Endothelial cell of umbilical vein (primary cell): ENCODE measurements at regions not wholly inside any gene's neighbourhood (a gene's known extent, or its start where the extent isn't known, plus 50 kb on each side); places are given as distances from the start of the nearest gene placed in this dataset.
"Not testable (repeated sequence)": the region's sequence is repeated elsewhere in the genome, so short reads cannot be mapped to it uniquely, and the experiment has no call there.

Experiments
- BruUV-seq: library from RNA; stranded (reverse); fragments of 400-500 nt; replicated peaks from 2 replicates; lab custom pipeline; 2021; lab: Mats Ljungman, UMichigan
- CTCF ChIA-PET: fragments of 300-600, 350-600 bp; sonication (Branson Sonifier 250); formaldehyde crosslinking; loops from one replicate; lab custom pipeline; 2021; ENCODE audit warnings: antibody characterized with exemption, inconsistent platforms; lab: Charles Lee
- POLR2A ChIA-PET: fragments of 300-600, 350-600 bp; sonication (Branson Sonifier 250); formaldehyde crosslinking; loops from one replicate; lab custom pipeline; 2021; ENCODE audit warnings: antibody characterized with exemption, inconsistent platforms; lab: Charles Lee
- DNase-seq: peaks from one replicate; pipeline ENCODE4 v3.0.0-alpha.2; 2011; ENCODE audit warnings: low read depth, low spot score
- FAIRE-seq: peaks from 2 replicates; lab custom pipeline; 2011; peaks lifted over from hg19 to GRCh38; lab: Jason Lieb, UNC
- H2AFZ ChIP-seq: 2 replicates; pipeline ENCODE4 v1.6.0; 2012; ENCODE audit warnings: low read depth, low read length, control low read depth, inconsistent platforms
- H3K27ac ChIP-seq: 2 replicates; pipeline ENCODE4 v1.5.1; 2011; ENCODE audit warnings: low read depth, mild to moderate bottlenecking, control low read depth, low read length, moderate library complexity; ENCODE audit not compliant: insufficient read depth
- H3K27me3 ChIP-seq, 2 experiments: 2 replicates each; pipeline versions ENCODE4 v1.6.0 to v1.6.1; 2011; ENCODE audit warnings: low read length in 2 of 2, mixed read lengths in 1 of 2; ENCODE audit not compliant: control insufficient read depth in 2 of 2, insufficient read depth in 2 of 2
- H3K36me3 ChIP-seq, 2 experiments: 2 replicates in 1 of 2; 3 replicates in 1 of 2; pipeline ENCODE4 v1.5.1; 2011; ENCODE audit warnings: low read length in 2 of 2, mild to moderate bottlenecking in 1 of 2, moderate library complexity in 1 of 2; ENCODE audit not compliant: control insufficient read depth in 2 of 2, insufficient read depth in 2 of 2; ENCODE audit errors: extremely low read depth in 1 of 2
- H3K4me1 ChIP-seq: 3 replicates; pipeline ENCODE4 v1.5.1; 2011; ENCODE audit warnings: mild to moderate bottlenecking, low read length; ENCODE audit not compliant: control insufficient read depth, insufficient read depth; ENCODE audit errors: extremely low read depth
- H3K4me2 ChIP-seq: 2 replicates; pipeline ENCODE4 v1.6.1; 2011; ENCODE audit warnings: low read length, control low read depth, mixed read lengths; ENCODE audit not compliant: insufficient read depth
- H3K4me3 ChIP-seq, 3 experiments: fragments of 200-600 bp in 1 of 3; sonication (generic), shearing (Covaris generic) in 1 of 3; replicated peaks in 1 of 3; 2 replicates each; pipeline ENCODE4 v1.5.1; 2011 to 2016; ENCODE audit warnings: control low read depth in 3 of 3, low read length in 3 of 3, mild to moderate bottlenecking in 2 of 3, inconsistent platforms in 1 of 3, low read depth in 1 of 3, moderate library complexity in 1 of 3; ENCODE audit not compliant: insufficient read depth in 1 of 3
- H3K79me2 ChIP-seq: 2 replicates; pipeline ENCODE4 v1.6.0; 2012; ENCODE audit warnings: low read length, inconsistent platforms; ENCODE audit not compliant: control insufficient read depth, insufficient read depth
- H3K9ac ChIP-seq: replicated peaks from 2 replicates; pipeline ENCODE3; 2011; ENCODE audit warnings: low read length, control low read depth; ENCODE audit not compliant: insufficient read depth; ENCODE audit errors: extremely low read depth
- H3K9me1 ChIP-seq: replicated peaks from 3 replicates; pipeline ENCODE4 v1.6.0; 2011; ENCODE audit warnings: mild to moderate bottlenecking, low read length; ENCODE audit not compliant: control insufficient read depth, insufficient read depth; ENCODE audit errors: extremely low read depth
- H3K9me3 ChIP-seq: replicated peaks from 2 replicates; pipeline ENCODE4 v1.5.1; 2012; ENCODE audit warnings: low read length, inconsistent platforms; ENCODE audit not compliant: control insufficient read depth, insufficient read depth
- H4K20me1 ChIP-seq: replicated peaks from 2 replicates; pipeline ENCODE3; 2011; ENCODE audit warnings: mild to moderate bottlenecking, low read length; ENCODE audit not compliant: control insufficient read depth, insufficient read depth; ENCODE audit errors: extremely low read depth
- EZH2 ChIP-seq: IDR thresholded peaks from 2 replicates; pipeline ENCODE4 v1.6.1; 2012; ENCODE audit warnings: borderline replicate concordance, low read depth, mild to moderate bottlenecking, moderate library complexity, low read length, inconsistent platforms; ENCODE audit not compliant: severe bottlenecking
- FOS ChIP-seq: IDR thresholded peaks from 2 replicates; pipeline ENCODE4 v1.6.1; 2011; ENCODE audit warnings: mild to moderate bottlenecking, low read length, moderate library complexity, borderline replicate concordance; ENCODE audit not compliant: insufficient read depth
- GATA2 ChIP-seq: IDR thresholded peaks from 2 replicates; pipeline ENCODE4 v1.7.0; 2011; ENCODE audit warnings: low read depth, mild to moderate bottlenecking, moderate library complexity, mixed read lengths, low read length; ENCODE audit not compliant: insufficient read length, insufficient read depth
- JUN ChIP-seq: IDR thresholded peaks from 2 replicates; pipeline ENCODE4 v1.6.1; 2011; ENCODE audit warnings: borderline replicate concordance, low read depth; ENCODE audit not compliant: insufficient read length, insufficient read depth
- MYC ChIP-seq: IDR thresholded peaks from one replicate; pipeline ENCODE4 v1.6.1; 2011; ENCODE audit warnings: mild to moderate bottlenecking, low read depth, low read length
- POLR2A ChIP-seq: IDR thresholded peaks from 2 replicates; pipeline ENCODE4 v1.6.1; 2012; ENCODE audit warnings: low read depth, mild to moderate bottlenecking, control low read depth, low read length
- POLR2AphosphoS5 ChIP-seq: IDR thresholded peaks from 2 replicates; pipeline ENCODE4 v1.6.1; 2012; ENCODE audit warnings: low read depth, mild to moderate bottlenecking, control low read depth, low read length, moderate library complexity; ENCODE audit not compliant: insufficient read depth
- dilution Hi-C: fragments of 300-500 bp; cut with MboI; formaldehyde crosslinking; loops from one replicate; pipeline ENCODE4 v1.15.0; 2019; ENCODE audit warnings: low sequenced_read_pairs; ENCODE audit not compliant: extremely low pct_ligation_motif_present
- intact Hi-C: fragments of 100-400 bp; cut with micrococcal nuclease; formaldehyde crosslinking; loops from one replicate; pipeline ENCODE4 v1.10.0; 2022
- TF ChIP-seq, protein P1 (sequence below): IDR thresholded peaks from 2 replicates; pipeline ENCODE4 v1.6.1; 2011; ENCODE audit not compliant: insufficient read depth, insufficient read length
- TF ChIP-seq, protein P2 (sequence below), 2 donors: IDR thresholded peaks; 1 replicate in 1 of 2; 2 replicates in 1 of 2; pipeline ENCODE4 v1.5.1; 2011; ENCODE audit warnings: low read length in 2 of 2, mild to moderate bottlenecking in 2 of 2, moderate library complexity in 2 of 2, control low read depth in 1 of 2, inconsistent platforms in 1 of 2, low read depth in 1 of 2; ENCODE audit not compliant: insufficient read depth in 1 of 2; ENCODE audit errors: extremely low read depth in 1 of 2

DNA sequence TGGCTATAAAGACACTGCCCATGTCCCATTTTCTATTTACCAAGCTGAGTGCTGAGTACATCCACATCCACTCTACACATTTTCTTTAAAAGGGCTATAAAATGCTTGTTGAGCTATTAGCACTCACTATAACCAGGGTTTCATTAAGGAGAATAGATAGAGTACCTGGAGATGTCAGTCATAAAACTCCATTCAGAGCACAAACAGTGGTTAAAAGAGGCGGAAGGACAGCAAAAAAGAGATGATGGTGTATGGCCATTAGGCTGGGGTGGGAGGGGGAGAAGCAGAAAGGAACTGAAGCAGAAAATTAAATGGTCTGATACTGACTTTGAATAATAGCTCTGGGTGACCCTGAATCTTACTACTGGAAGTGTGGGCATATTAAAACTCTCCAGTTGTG, 609.9 kb upstream of the MAP3K7 start:
- H3K9ac ChIP-seq: no peak overlapping the region

DNA sequence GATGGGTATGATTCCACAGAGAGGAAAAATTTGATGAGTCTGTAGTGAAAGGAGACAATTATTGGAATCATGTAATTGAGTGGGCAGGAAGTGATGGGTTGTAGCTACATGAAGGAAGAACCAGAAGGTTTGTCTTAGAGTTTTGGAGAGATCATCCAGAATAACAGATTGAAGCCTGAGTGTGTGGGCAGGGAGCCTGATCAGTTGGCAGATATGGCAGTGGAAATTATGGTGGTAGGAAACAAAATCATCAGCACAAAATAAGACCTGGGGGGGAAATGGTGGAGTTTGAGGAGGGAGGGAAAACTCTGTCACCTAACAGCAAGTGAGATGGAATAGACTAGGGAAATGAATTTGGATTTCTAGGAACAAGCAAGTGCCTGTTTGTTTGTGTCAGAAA, 606.6 kb upstream of the MAP3K7 start:
- POLR2A ChIA-PET: no interaction called here
- Histone ChIP-seq H3K4me1 (no peaks in the 10 kb centered on the region), H4K20me1 (no peaks in the 10 kb centered on the region), H3K4me3 (no peak overlapping the region), H3K36me3 (no peaks in the 10 kb centered on the region), H3K9ac (no peak overlapping the region), H3K27me3 (no peaks in the 10 kb centered on the region), H3K79me2 (no peaks in the 10 kb centered on the region), H3K9me1 (no peaks in the 10 kb centered on the region), H2AFZ (no peak overlapping the region), H3K4me2 (no peak overlapping the region), H3K9me3 (no peaks in the 10 kb centered on the region), H3K27ac (no peak overlapping the region)
- DNase-seq (no peak), FAIRE-seq (no peak)
- BruUV-seq: no TSS peak
- intact Hi-C loops (no loop called here), dilution Hi-C loops (no loop called here)
- CTCF ChIA-PET: no interaction called here
- TF ChIP-seq, protein P1, sequence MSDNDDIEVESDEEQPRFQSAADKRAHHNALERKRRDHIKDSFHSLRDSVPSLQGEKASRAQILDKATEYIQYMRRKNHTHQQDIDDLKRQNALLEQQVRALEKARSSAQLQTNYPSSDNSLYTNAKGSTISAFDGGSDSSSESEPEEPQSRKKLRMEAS: no peak
- TF ChIP-seq POLR2AphosphoS5: no peak
- no peak for TF ChIP-seq FOS
- TF ChIP-seq, protein P2, sequence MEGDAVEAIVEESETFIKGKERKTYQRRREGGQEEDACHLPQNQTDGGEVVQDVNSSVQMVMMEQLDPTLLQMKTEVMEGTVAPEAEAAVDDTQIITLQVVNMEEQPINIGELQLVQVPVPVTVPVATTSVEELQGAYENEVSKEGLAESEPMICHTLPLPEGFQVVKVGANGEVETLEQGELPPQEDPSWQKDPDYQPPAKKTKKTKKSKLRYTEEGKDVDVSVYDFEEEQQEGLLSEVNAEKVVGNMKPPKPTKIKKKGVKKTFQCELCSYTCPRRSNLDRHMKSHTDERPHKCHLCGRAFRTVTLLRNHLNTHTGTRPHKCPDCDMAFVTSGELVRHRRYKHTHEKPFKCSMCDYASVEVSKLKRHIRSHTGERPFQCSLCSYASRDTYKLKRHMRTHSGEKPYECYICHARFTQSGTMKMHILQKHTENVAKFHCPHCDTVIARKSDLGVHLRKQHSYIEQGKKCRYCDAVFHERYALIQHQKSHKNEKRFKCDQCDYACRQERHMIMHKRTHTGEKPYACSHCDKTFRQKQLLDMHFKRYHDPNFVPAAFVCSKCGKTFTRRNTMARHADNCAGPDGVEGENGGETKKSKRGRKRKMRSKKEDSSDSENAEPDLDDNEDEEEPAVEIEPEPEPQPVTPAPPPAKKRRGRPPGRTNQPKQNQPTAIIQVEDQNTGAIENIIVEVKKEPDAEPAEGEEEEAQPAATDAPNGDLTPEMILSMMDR (IDR thresholded peaks at IDR 0.05; ENCODE audit: extremely low read depth in 1 of 2, insufficient read depth in 1 of 2, low read depth in 1 of 2, low read length in 2 of 2): no peak
- TF ChIP-seq GATA2: no peak
- no peak for TF ChIP-seq MYC
- TF ChIP-seq POLR2A: no peak
- no peak for TF ChIP-seq JUN
- TF ChIP-seq EZH2: no peak

More for the DNA sequence above, 609.9 kb upstream of the MAP3K7 start:
- Histone ChIP-seq H3K4me2 (no peak overlapping the region), H3K27ac (no peak overlapping the region), H4K20me1 (no peaks in the 10 kb centered on the region), H3K79me2 (no peaks in the 10 kb centered on the region), H3K9me3 (no peaks in the 10 kb centered on the region), H3K4me1 (no peaks in the 10 kb centered on the region), H3K9me1 (no peaks in the 10 kb centered on the region), H3K36me3 (no peaks in the 10 kb centered on the region), H3K4me3 (no peak overlapping the region), H3K27me3 (no peaks in the 10 kb centered on the region), H2AFZ (no peak overlapping the region)
- POLR2A ChIA-PET: no interaction called here
- BruUV-seq: no TSS peak
- FAIRE-seq (no peak), DNase-seq (no peak)
- no peak for TF ChIP-seq POLR2A
- intact Hi-C loops: no loop called here
- CTCF ChIA-PET: no interaction called here
- dilution Hi-C loops: no loop called here

DNA sequence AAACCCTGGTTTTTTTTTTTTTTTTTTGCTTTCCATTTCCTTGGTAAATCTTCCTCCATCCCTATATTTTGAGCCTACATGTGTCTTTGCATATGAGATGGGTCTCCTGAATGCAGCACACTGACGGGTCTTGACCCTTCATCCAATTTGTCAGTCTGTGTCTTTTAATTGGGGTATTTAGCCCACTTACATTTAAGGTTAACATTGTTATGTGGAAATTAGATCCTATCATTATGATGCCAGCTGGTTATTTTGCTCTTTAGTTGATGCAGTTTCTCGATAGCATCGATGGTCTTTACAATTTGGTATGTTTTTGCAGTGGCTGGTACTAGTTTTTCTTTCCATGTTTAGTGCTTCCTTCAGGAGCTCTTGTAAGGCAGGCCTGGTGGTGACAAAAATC, 603.2 kb upstream of the MAP3K7 start:
- H3K9me1 ChIP-seq, H3K9me3 ChIP-seq, H3K36me3 ChIP-seq, POLR2A ChIA-PET, H3K4me2 ChIP-seq, DNase-seq, H3K4me3 ChIP-seq, H4K20me1 ChIP-seq, FAIRE-seq, H3K27ac ChIP-seq, H2AFZ ChIP-seq, intact Hi-C loops, H3K9ac ChIP-seq, H3K79me2 ChIP-seq, dilution Hi-C loops, H3K27me3 ChIP-seq, CTCF ChIA-PET, BruUV-seq, H3K4me1 ChIP-seq: not testable (repeated sequence)
